ENCODE measurements at regions not wholly inside any gene's neighbourhood (a gene's known extent, or its start where the extent isn't known, plus 50 kb on each side); places are given as distances from the start of the nearest gene placed in this dataset.

- Histone ChIP-seq H3K36me3 (ENCODE audit: insufficient read depth, low read length) (no peaks in the 10 kb centered on the region), H3K27me3 (ENCODE audit: control insufficient read depth in 1 of 2, insufficient read depth in 2 of 2, low read length in 2 of 2) (no peaks in the 10 kb centered on the region), H3K27ac (ENCODE audit: low read depth in 1 of 2, low read length in 2 of 2) (no peak overlapping the region), H3K4me1 (ENCODE audit: insufficient read depth, low read length) (no peaks in the 10 kb centered on the region), H3K4me3 (ENCODE audit: low read length) (no peak overlapping the region), H3K9me3 (ENCODE audit: control insufficient read depth in 1 of 2, insufficient read depth in 1 of 2, low read length in 2 of 2) (peaks cover 0 to 9% of the 10 kb centered on the region in 2 experiments)
- DNase-seq, result no peak
- Mint-ChIP-seq H3K27ac (no peak overlapping the region), H3K27me3 (no peaks in the 10 kb centered on the region), H3K9me3 (no peaks in the 10 kb centered on the region), H3K4me1 (ENCODE audit: low read depth) (no peaks in the 10 kb centered on the region), H3K4me3 (no peak overlapping the region), H3K36me3 (ENCODE audit: low read depth) (no peaks in the 10 kb centered on the region)
- no peak for TF ChIP-seq CTCF (IDR thresholded peaks at IDR 0.05)
- intact Hi-C loops (cut with DNase I, micrococcal nuclease), result no loop called here
- CTCF ChIA-PET, result no interaction called here
- ATAC-seq (ENCODE audit: poor library complexity), result no peak
- POLR2A ChIA-PET, result no interaction called here
These were observed 66.1 kb upstream of the SPTLC1 start for GRCh38 chr9:92181296-92181695.

GRCh38 chr9:92180669-92181181 is 65.5 kb upstream of the SPTLC1 start:
- no peaks in the 10 kb centered on the region for H3K4me1 ChIP-seq (ENCODE audit: insufficient read depth, low read length)
- no peaks in the 10 kb centered on the region for H3K9me3 Mint-ChIP-seq
- intact Hi-C loops (cut with DNase I, micrococcal nuclease), result no loop called here
- no peak overlapping the region for H3K27ac Mint-ChIP-seq
- no peak overlapping the region for H3K27ac ChIP-seq (ENCODE audit: low read depth in 1 of 2, low read length in 2 of 2)
- H3K27me3 Mint-ChIP-seq, result no peaks in the 10 kb centered on the region
- H3K36me3 ChIP-seq (ENCODE audit: insufficient read depth, low read length), result no peaks in the 10 kb centered on the region
- no peak overlapping the region for H3K4me3 Mint-ChIP-seq
- no peak overlapping the region for H3K4me3 ChIP-seq (ENCODE audit: low read length)
- H3K4me1 Mint-ChIP-seq (ENCODE audit: low read depth), result no peaks in the 10 kb centered on the region
- no peak for ATAC-seq (ENCODE audit: poor library complexity)
- H3K36me3 Mint-ChIP-seq (ENCODE audit: low read depth), result no peaks in the 10 kb centered on the region
- no peak for DNase-seq
- POLR2A ChIA-PET, result no interaction called here
- TF ChIP-seq CTCF (IDR thresholded peaks at IDR 0.05), result no peak
- H3K27me3 ChIP-seq (ENCODE audit: control insufficient read depth in 1 of 2, insufficient read depth in 2 of 2, low read length in 2 of 2), result no peaks in the 10 kb centered on the region
- CTCF ChIA-PET, result no interaction called here
- peaks cover 0 to 9% of the 10 kb centered on the region in 2 experiments for H3K9me3 ChIP-seq (ENCODE audit: control insufficient read depth in 1 of 2, insufficient read depth in 1 of 2, low read length in 2 of 2)

GRCh38 chr9:92180002-92180400 is 64.8 kb upstream of the SPTLC1 start:
- Histone ChIP-seq H3K36me3 (ENCODE audit: insufficient read depth, low read length) (no peaks in the 10 kb centered on the region), H3K4me1 (ENCODE audit: insufficient read depth, low read length) (no peaks in the 10 kb centered on the region), H3K27ac (ENCODE audit: low read depth in 1 of 2, low read length in 2 of 2) (no peak overlapping the region), H3K27me3 (ENCODE audit: control insufficient read depth in 1 of 2, insufficient read depth in 2 of 2, low read length in 2 of 2) (no peaks in the 10 kb centered on the region), H3K9me3 (ENCODE audit: control insufficient read depth in 1 of 2, insufficient read depth in 1 of 2, low read length in 2 of 2) (peaks cover 0 to 9% of the 10 kb centered on the region in 2 experiments), H3K4me3 (ENCODE audit: low read length) (no peak overlapping the region)
- intact Hi-C loops (cut with DNase I, micrococcal nuclease), result no loop called here
- Mint-ChIP-seq H3K27ac (no peak overlapping the region), H3K4me3 (no peak overlapping the region), H3K4me1 (ENCODE audit: low read depth) (no peaks in the 10 kb centered on the region), H3K9me3 (no peaks in the 10 kb centered on the region), H3K36me3 (ENCODE audit: low read depth) (no peaks in the 10 kb centered on the region), H3K27me3 (no peaks in the 10 kb centered on the region)
- DNase-seq (no peak), ATAC-seq (ENCODE audit: poor library complexity) (no peak)
- POLR2A ChIA-PET, result no interaction called here
- no peak for TF ChIP-seq CTCF (IDR thresholded peaks at IDR 0.05)
- CTCF ChIA-PET, result no interaction called here

Measured in CD4-positive, alpha-beta T cell (primary cell).